GM23338 (cell line): ENCODE measurements at regions not wholly inside any gene's neighbourhood (a gene's known extent, or its start where the extent isn't known, plus 50 kb on each side); places are given as distances from the start of the nearest gene placed in this dataset.

Experiments
- ATAC-seq: fragments of 200-7000 bp; cut with Tn5 transposase; 3 replicates; pipeline ENCODE4 v1.9.1; 2020
- DNase-seq: peaks from one replicate; pipeline ENCODE4 v3.0.0-alpha.2; 2015; ENCODE audit warnings: low spot score
- H2AFZ ChIP-seq: fragments of 200-600 bp; sonication (generic); 2 replicates; pipeline ENCODE4 v1.8.0; 2016; ENCODE audit warnings: antibody characterized with exemption, mild to moderate bottlenecking, moderate library complexity
- H3F3A ChIP-seq: fragments of 200-600 bp; sonication (generic); replicated peaks from 2 replicates; pipeline ENCODE4 v1.8.0; 2017; ENCODE audit warnings: antibody characterized with exemption, mixed run types, low read depth
- H3K27ac ChIP-seq: fragments of 200-600 bp; sonication (generic); 2 replicates; pipeline ENCODE4 v1.6.1; 2016; ENCODE audit warnings: low read depth
- H3K27me3 ChIP-seq: fragments of 200-600 bp; sonication (generic); 2 replicates; pipeline ENCODE4 v1.8.0; 2016; ENCODE audit warnings: mild to moderate bottlenecking, mixed run types, moderate library complexity; ENCODE audit not compliant: insufficient read depth
- H3K36me3 ChIP-seq: fragments of 200-600 bp; sonication (generic); 2 replicates; pipeline ENCODE4 v1.8.0; 2016; ENCODE audit warnings: mild to moderate bottlenecking; ENCODE audit not compliant: insufficient read depth
- H3K4me1 ChIP-seq: fragments of 200-600 bp; sonication (generic); 2 replicates; pipeline ENCODE4 v1.8.0; 2016; ENCODE audit warnings: mild to moderate bottlenecking, moderate library complexity; ENCODE audit not compliant: insufficient read depth
- H3K4me2 ChIP-seq: fragments of 200-600 bp; sonication (generic); 2 replicates; pipeline ENCODE4 v1.7.1; 2017; ENCODE audit warnings: mixed run types
- H3K4me3 ChIP-seq: fragments of 200-600 bp; sonication (generic); 2 replicates; pipeline ENCODE4 v1.6.1; 2016; ENCODE audit warnings: mixed run types
- H3K79me2 ChIP-seq: fragments of 200-600 bp; sonication (generic); replicated peaks from 2 replicates; pipeline ENCODE4 v1.8.0; 2017; ENCODE audit warnings: mild to moderate bottlenecking; ENCODE audit not compliant: insufficient read depth
- H3K9me2 ChIP-seq: fragments of 200-600 bp; sonication (generic); 2 replicates; pipeline ENCODE4 v1.8.0; 2017; ENCODE audit not compliant: insufficient read depth
- H4K20me1 ChIP-seq: fragments of 200-600 bp; sonication (generic); replicated peaks from 2 replicates; pipeline ENCODE4 v1.8.0; 2017; ENCODE audit warnings: mild to moderate bottlenecking; ENCODE audit not compliant: insufficient read depth
- H3K27ac Mint-ChIP-seq: 2 replicates; pipeline ENCODE4 v1.8.0; 2020; ENCODE audit warnings: inconsistent platforms, mild to moderate bottlenecking, moderate library complexity, mixed read lengths
- H3K27me3 Mint-ChIP-seq: 3 replicates; pipeline ENCODE4 v1.8.0; 2022; ENCODE audit warnings: low read depth, mild to moderate bottlenecking, moderate library complexity, mixed read lengths, inconsistent platforms; ENCODE audit not compliant: insufficient read depth, poor library complexity
- H3K36me3 Mint-ChIP-seq: 3 replicates; pipeline ENCODE4 v1.8.0; 2021; ENCODE audit warnings: low read depth, mild to moderate bottlenecking, inconsistent platforms, moderate library complexity, mixed read lengths
- H3K4me1 Mint-ChIP-seq: 3 replicates; pipeline ENCODE4 v1.8.0; 2020; ENCODE audit warnings: mild to moderate bottlenecking, inconsistent platforms, mixed read lengths
- H3K4me3 Mint-ChIP-seq: 3 replicates; pipeline ENCODE4 v1.8.0; 2021; ENCODE audit warnings: moderate library complexity, mild to moderate bottlenecking, inconsistent platforms, mixed read lengths
- H3K9me3 Mint-ChIP-seq: 3 replicates; pipeline ENCODE4 v1.8.0; 2020; ENCODE audit warnings: moderate library complexity, mild to moderate bottlenecking, inconsistent platforms, mixed read lengths
- CREB1 ChIP-seq: fragments of 250-450 bp; sonication (Bioruptor Pico); IDR thresholded peaks from 2 replicates; pipeline ENCODE4 v1.5.0; 2020; ENCODE audit warnings: low read depth, mild to moderate bottlenecking, moderate library complexity
- CTCF ChIP-seq, 2 experiments: fragments of 200-600 bp in 1 of 2; sonication (generic) in 1 of 2; conservative IDR thresholded peaks; 2 replicates each; pipeline versions ENCODE4 v1.5.1 to v1.6.1; 2016 to 2017; ENCODE audit warnings: antibody characterized with exemption in 2 of 2, low read depth in 2 of 2, mild to moderate bottlenecking in 2 of 2, moderate library complexity in 1 of 2
- ETS1 ChIP-seq: IDR thresholded peaks from 2 replicates; pipeline ENCODE4 v1.6.1; 2016; ENCODE audit warnings: antibody characterized with exemption
- EZH2 ChIP-seq: fragments of 200-600 bp; sonication (generic); IDR thresholded peaks from one replicate; pipeline ENCODE4 v1.8.0; 2017; ENCODE audit warnings: antibody characterized with exemption, mild to moderate bottlenecking, low read depth; ENCODE audit not compliant: unreplicated experiment
- EZH2phosphoT487 ChIP-seq: fragments of 200-600 bp; sonication (generic); IDR thresholded peaks from one replicate; pipeline ENCODE4 v1.8.1; 2018; ENCODE audit warnings: antibody characterized with exemption; ENCODE audit not compliant: unreplicated experiment
- JUNB ChIP-seq: IDR thresholded peaks from one replicate; pipeline ENCODE4 v1.6.1; 2016; ENCODE audit warnings: antibody characterized with exemption; ENCODE audit not compliant: unreplicated experiment
- POLR2AphosphoS5 ChIP-seq: IDR thresholded peaks from 2 replicates; pipeline ENCODE4 v1.6.1; 2016; ENCODE audit warnings: antibody characterized with exemption, low read depth
- STAT1 ChIP-seq: IDR thresholded peaks from one replicate; pipeline ENCODE4 v1.6.1; 2016; ENCODE audit warnings: antibody characterized with exemption; ENCODE audit not compliant: unreplicated experiment
- ZNF462 ChIP-seq: fragments of 250-450 bp; sonication (Bioruptor Pico); IDR thresholded peaks from 2 replicates; pipeline ENCODE4 v1.5.0; 2020; ENCODE audit warnings: mild to moderate bottlenecking, moderate library complexity

- no peak overlapping the region for H3K4me3 Mint-ChIP-seq
- H3K4me1 ChIP-seq, result no peaks in the 10 kb centered on the region
- H3K9me2 ChIP-seq, result no peaks in the 10 kb centered on the region; the same call in 1 of the 2 replicates
- H3K79me2 ChIP-seq, result no peaks in the 10 kb centered on the region
- no peaks in the 10 kb centered on the region for H4K20me1 ChIP-seq
- H3K36me3 ChIP-seq, result no peaks in the 10 kb centered on the region
- no peaks in the 10 kb centered on the region for H3K27me3 ChIP-seq
- H3K9me3 Mint-ChIP-seq, result no peaks in the 10 kb centered on the region
- H3K36me3 Mint-ChIP-seq, result no peaks in the 10 kb centered on the region
- no peaks in the 10 kb centered on the region for H3K4me1 Mint-ChIP-seq
- no peaks in the 10 kb centered on the region for H3F3A ChIP-seq
- H3K4me2 ChIP-seq, result no peak overlapping the region
- no peak overlapping the region for H3K27ac ChIP-seq
- TF ChIP-seq CREB1 (CRISPR knock-in tag), result no peak
- TF ChIP-seq JUNB, result no peak
- TF ChIP-seq EZH2, result no peak
- no peak for TF ChIP-seq POLR2AphosphoS5
- TF ChIP-seq STAT1, result no peak
- TF ChIP-seq ETS1, result no peak
- no peak for TF ChIP-seq EZH2phosphoT487
- H2AFZ ChIP-seq, result no peak overlapping the region
- peaks cover 6% of the 10 kb centered on the region for H3K27me3 Mint-ChIP-seq
- no peak overlapping the region for H3K4me3 ChIP-seq
- H3K27ac Mint-ChIP-seq, result no peak overlapping the region
- no peak for ATAC-seq
- no peak for DNase-seq
Measured at GRCh38 chr9:12178634-12179033, 514.6 kb upstream of the TYRP1 start.

- Mint-ChIP-seq H3K4me3 (no peak overlapping the region), H3K27ac (no peak overlapping the region), H3K36me3 (no peaks in the 10 kb centered on the region), H3K4me1 (no peaks in the 10 kb centered on the region), H3K9me3 (no peaks in the 10 kb centered on the region), H3K27me3 (no peaks in the 10 kb centered on the region)
- no peaks in the 10 kb centered on the region for H3K4me1 ChIP-seq
- no peaks in the 10 kb centered on the region for H3K79me2 ChIP-seq
- ATAC-seq (no peak), DNase-seq (no peak)
- no peaks in the 10 kb centered on the region for H3K36me3 ChIP-seq
- no peak for TF ChIP-seq EZH2phosphoT487
- TF ChIP-seq CTCF (conservative IDR thresholded peaks at IDR 0.05; ENCODE audit: low read depth in 2 of 2), result no peak
- TF ChIP-seq ZNF462, result no peak
- TF ChIP-seq POLR2AphosphoS5, result no peak
- no peaks in the 10 kb centered on the region for H4K20me1 ChIP-seq
- H3F3A ChIP-seq, result no peaks in the 10 kb centered on the region
- no peak overlapping the region for H2AFZ ChIP-seq
- H3K27ac ChIP-seq, result no peak overlapping the region
- no peaks in the 10 kb centered on the region for H3K9me2 ChIP-seq
- H3K27me3 ChIP-seq, result no peaks in the 10 kb centered on the region
- H3K4me2 ChIP-seq, result no peak overlapping the region
- no peak overlapping the region for H3K4me3 ChIP-seq
Measured at GRCh38 chr9:12182806-12183205, 510.4 kb upstream of the TYRP1 start.
